Esophagus mucosa (tissue), 1 donor: ENCODE measurements at regions not wholly inside any gene's neighbourhood (a gene's known extent, or its start where the extent isn't known, plus 50 kb on each side); places are given as distances from the start of the nearest gene placed in this dataset.
"Not testable (repeated sequence)": the region's sequence is repeated elsewhere in the genome, so short reads cannot be mapped to it uniquely, and the experiment has no call there.

Experiments used
- ATAC-seq: fragments of 200-7000 bp; cut with Tn5 transposase; one replicate; pipeline ENCODE4 v1.9.1; 2020
- donor health status: DM: yes; HTN: yes; CAD: no.

- no peak for ATAC-seq
These were observed 546.2 kb downstream of the DMRTA1 start for GRCh38 chr9:22992780-22993179.

GRCh38 chr9:22997923-22998322 is 551.3 kb downstream of the DMRTA1 start:
- no peak for ATAC-seq

- no peak for ATAC-seq
These were observed 558.5 kb downstream of the DMRTA1 start for GRCh38 chr9:23005156-23005555.

GRCh38 chr9:23006127-23006526 is 559.5 kb downstream of the DMRTA1 start:
- no peak for ATAC-seq

GRCh38 chr9:23011669-23012068 is 565.0 kb downstream of the DMRTA1 start:
- no peak for ATAC-seq

- ATAC-seq, result no peak
These were observed 568.9 kb downstream of the DMRTA1 start for GRCh38 chr9:23015557-23015956.

GRCh38 chr9:23036416-23036815 is 589.8 kb downstream of the DMRTA1 start:
- no peak for ATAC-seq

- ATAC-seq, result no peak
These were observed 592.8 kb downstream of the DMRTA1 start for GRCh38 chr9:23039402-23039801.

- no peak for ATAC-seq
These were observed 594.8 kb downstream of the DMRTA1 start for GRCh38 chr9:23041466-23041865.

GRCh38 chr9:23044549-23044948 is 597.9 kb downstream of the DMRTA1 start:
- no peak for ATAC-seq

- not testable (repeated sequence) for ATAC-seq
These were observed 599.4 kb downstream of the DMRTA1 start for GRCh38 chr9:23046026-23046425.

GRCh38 chr9:23050548-23050947 is 603.9 kb downstream of the DMRTA1 start:
- no peak for ATAC-seq

GRCh38 chr9:23073136-23073535 is 626.5 kb downstream of the DMRTA1 start:
- ATAC-seq, result no peak

- no peak for ATAC-seq
These were observed 633.2 kb downstream of the DMRTA1 start for GRCh38 chr9:23079798-23080197.

- ATAC-seq, result no peak
These were observed 634.8 kb downstream of the DMRTA1 start for GRCh38 chr9:23081377-23081776.

- ATAC-seq, result no peak
These were observed 642.3 kb downstream of the DMRTA1 start for GRCh38 chr9:23088932-23089364.

- no peak for ATAC-seq
These were observed 671.0 kb downstream of the DMRTA1 start for GRCh38 chr9:23117616-23118015.

GRCh38 chr9:23120630-23121029 is 674.0 kb downstream of the DMRTA1 start:
- no peak for ATAC-seq

- no peak for ATAC-seq
These were observed 676.5 kb downstream of the DMRTA1 start for GRCh38 chr9:23123048-23123632.

GRCh38 chr9:23145467-23145866 is 680.6 kb downstream of the ELAVL2 start:
- ATAC-seq, result no peak

- ATAC-seq, result no peak
These were observed 673.0 kb downstream of the ELAVL2 start for GRCh38 chr9:23153058-23153457.

GRCh38 chr9:23160491-23160890 is 665.5 kb downstream of the ELAVL2 start:
- ATAC-seq, result no peak

GRCh38 chr9:23160952-23161469 is 665.0 kb downstream of the ELAVL2 start:
- no peak for ATAC-seq

GRCh38 chr9:23162789-23163188 is 663.3 kb downstream of the ELAVL2 start:
- no peak for ATAC-seq

- ATAC-seq, result no peak
These were observed 654.6 kb downstream of the ELAVL2 start for GRCh38 chr9:23171479-23171878.
